ENCODE measurements at regions not wholly inside any gene's neighbourhood (a gene's known extent, or its start where the extent isn't known, plus 50 kb on each side); places are given as distances from the start of the nearest gene placed in this dataset.

DNA sequence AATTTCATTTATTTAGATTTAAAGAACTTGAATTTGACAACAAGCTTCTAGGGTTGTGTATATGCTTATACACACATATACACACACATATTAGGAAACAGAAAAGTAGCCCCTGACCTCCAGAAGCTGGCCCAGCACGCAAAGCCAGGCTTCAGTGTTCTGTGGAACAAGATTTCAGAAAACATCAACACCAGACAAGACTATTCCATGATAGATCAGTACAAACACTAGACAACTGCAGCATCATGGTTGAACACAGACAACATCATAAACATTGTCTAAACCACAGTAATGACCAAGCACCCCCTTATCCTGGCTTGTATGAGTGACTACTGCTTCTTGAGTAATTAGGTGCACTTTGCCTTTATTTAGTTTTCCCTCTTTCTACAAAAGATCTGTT, 457.6 kb downstream of the TMEM182 start (continued):
- no peak for TF ChIP-seq ZBTB33 (IDR thresholded peaks at IDR 0.05)

DNA sequence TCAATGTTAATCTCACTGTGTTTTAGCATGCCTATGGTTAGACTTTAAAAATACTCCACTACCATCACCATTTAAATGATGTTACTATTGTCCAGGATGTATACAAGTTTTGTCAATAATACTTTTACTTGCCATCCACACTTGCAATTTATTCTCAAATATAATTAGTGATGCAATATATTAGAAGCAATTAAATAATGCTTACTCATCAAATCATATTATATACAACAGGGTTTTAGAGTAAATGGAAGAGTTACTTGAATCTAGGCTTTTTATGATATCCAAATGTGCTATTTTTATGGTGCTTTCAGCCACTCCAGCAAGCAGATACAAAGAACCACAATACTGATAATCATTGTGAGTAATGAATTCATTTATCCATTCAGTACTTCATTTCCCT, 461.1 kb downstream of the TMEM182 start:
- no peak overlapping the region for H3K27ac ChIP-seq (ENCODE audit: low read depth in 1 of 2, low read length in 2 of 2)
- no peaks in the 10 kb centered on the region for H3K9me3 ChIP-seq (ENCODE audit: control insufficient read depth in 4 of 4, low read length in 3 of 4)
- H3K4me1 ChIP-seq (ENCODE audit: control insufficient read depth in 4 of 4, insufficient read depth in 4 of 4, low read length in 3 of 4): no peaks in the 10 kb centered on the region
- no peaks in the 10 kb centered on the region for H3K36me3 ChIP-seq (ENCODE audit: control insufficient read depth in 4 of 4, insufficient read depth in 3 of 4, low read depth in 1 of 4, low read length in 3 of 4)
- TF ChIP-seq EGR1 (IDR thresholded peaks at IDR 0.05; ENCODE audit: low read depth in 2 of 2) (no peak), REST (IDR thresholded peaks at IDR 0.05) (no peak), ATF3 (IDR thresholded peaks at IDR 0.05) (no peak), TAF1 (conservative IDR thresholded peaks at IDR 0.05) (no peak), HNF4A (conservative IDR thresholded peaks at IDR 0.05) (no peak), FOXA1 (IDR thresholded peaks at IDR 0.05) (no peak)
- TF ChIP-seq, protein P1, sequence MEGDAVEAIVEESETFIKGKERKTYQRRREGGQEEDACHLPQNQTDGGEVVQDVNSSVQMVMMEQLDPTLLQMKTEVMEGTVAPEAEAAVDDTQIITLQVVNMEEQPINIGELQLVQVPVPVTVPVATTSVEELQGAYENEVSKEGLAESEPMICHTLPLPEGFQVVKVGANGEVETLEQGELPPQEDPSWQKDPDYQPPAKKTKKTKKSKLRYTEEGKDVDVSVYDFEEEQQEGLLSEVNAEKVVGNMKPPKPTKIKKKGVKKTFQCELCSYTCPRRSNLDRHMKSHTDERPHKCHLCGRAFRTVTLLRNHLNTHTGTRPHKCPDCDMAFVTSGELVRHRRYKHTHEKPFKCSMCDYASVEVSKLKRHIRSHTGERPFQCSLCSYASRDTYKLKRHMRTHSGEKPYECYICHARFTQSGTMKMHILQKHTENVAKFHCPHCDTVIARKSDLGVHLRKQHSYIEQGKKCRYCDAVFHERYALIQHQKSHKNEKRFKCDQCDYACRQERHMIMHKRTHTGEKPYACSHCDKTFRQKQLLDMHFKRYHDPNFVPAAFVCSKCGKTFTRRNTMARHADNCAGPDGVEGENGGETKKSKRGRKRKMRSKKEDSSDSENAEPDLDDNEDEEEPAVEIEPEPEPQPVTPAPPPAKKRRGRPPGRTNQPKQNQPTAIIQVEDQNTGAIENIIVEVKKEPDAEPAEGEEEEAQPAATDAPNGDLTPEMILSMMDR (IDR thresholded peaks at IDR 0.05; ENCODE audit: low read depth, low read length, missing input control): no peak
- no peak for DNase-seq (ENCODE audit: low spot score)
- no peak overlapping the region for H3K4me3 ChIP-seq (ENCODE audit: low read depth in 1 of 3, low read length in 3 of 3)
- no peak overlapping the region for H3K9ac ChIP-seq (ENCODE audit: low read depth in 1 of 2, low read length in 2 of 2)
- peaks cover 0 to 3% (median 0%) of the 10 kb centered on the region in 4 donors for H3K27me3 ChIP-seq (ENCODE audit: control insufficient read depth in 4 of 4, insufficient read depth in 4 of 4, low read length in 3 of 4)

DNA sequence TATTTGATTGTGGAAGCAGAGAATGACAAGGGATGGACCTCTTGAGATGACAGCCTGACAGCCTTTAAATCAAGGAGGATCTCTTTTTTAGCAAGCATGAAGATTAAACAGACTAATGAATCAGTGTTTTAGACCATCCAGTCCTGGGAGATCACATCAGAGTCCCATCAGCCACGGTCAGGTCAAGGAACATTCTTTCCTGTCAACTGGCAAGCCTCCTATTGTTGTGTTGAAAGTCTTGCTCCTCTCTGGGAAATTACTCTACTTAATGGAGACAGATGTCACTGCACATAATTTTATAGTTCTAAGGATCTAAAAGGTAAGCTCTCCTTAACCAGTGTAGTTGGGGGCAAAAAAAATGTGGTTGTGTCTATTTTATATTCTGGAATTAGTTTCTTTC, 469.0 kb downstream of the TMEM182 start:
- 27% methylated on average over 1 of the region's 1 CpG for WGBS
- DNase-seq (ENCODE audit: low spot score): no peak
- Histone ChIP-seq H3K4me1 (ENCODE audit: control insufficient read depth in 4 of 4, insufficient read depth in 4 of 4, low read length in 3 of 4) (no peaks in the 10 kb centered on the region), H3K9ac (ENCODE audit: low read depth in 1 of 2, low read length in 2 of 2) (no peak overlapping the region), H3K36me3 (ENCODE audit: control insufficient read depth in 4 of 4, insufficient read depth in 3 of 4, low read depth in 1 of 4, low read length in 3 of 4) (no peaks in the 10 kb centered on the region), H3K27ac (ENCODE audit: low read depth in 1 of 2, low read length in 2 of 2) (no peak overlapping the region), H3K4me3 (ENCODE audit: low read depth in 1 of 3, low read length in 3 of 3) (no peak overlapping the region), H3K9me3 (ENCODE audit: control insufficient read depth in 4 of 4, low read length in 3 of 4) (no peaks in the 10 kb centered on the region), H3K27me3 (ENCODE audit: control insufficient read depth in 4 of 4, insufficient read depth in 4 of 4, low read length in 3 of 4) (no peaks in the 10 kb centered on the region)
- no peak for TF ChIP-seq FOXA2 (IDR thresholded peaks at IDR 0.05)
- TF ChIP-seq GABPA (IDR thresholded peaks at IDR 0.05 in 1 of 2, conservative IDR thresholded peaks at IDR 0.05 in 1 of 2): no peak
- no peak for TF ChIP-seq ATF3 (IDR thresholded peaks at IDR 0.05)
- TF ChIP-seq NR2F2 (IDR thresholded peaks at IDR 0.05): no peak
- no peak for TF ChIP-seq RXRA (IDR thresholded peaks at IDR 0.05)
- TF ChIP-seq FOXA1 (IDR thresholded peaks at IDR 0.05): no peak
- TF ChIP-seq REST (IDR thresholded peaks at IDR 0.05): no peak
- no peak for TF ChIP-seq ZBTB33 (IDR thresholded peaks at IDR 0.05)
- TF ChIP-seq, protein P1 (IDR thresholded peaks at IDR 0.05; ENCODE audit: low read depth, low read length, missing input control): no peak
